ENCODE measurements at regions not wholly inside any gene's neighbourhood (a gene's known extent, or its start where the extent isn't known, plus 50 kb on each side); places are given as distances from the start of the nearest gene placed in this dataset.
A peak's percentile ranks its signal among the peaks of the same experiment; 100 is the strongest.

GRCh38 chr5:143554918-143555477 is 151.5 kb upstream of the NR3C1 start:
- DNase-seq, result peak in 2 of 3 donors; percentile 40 to 47

- DNase-seq, result peak; percentile 79 to 95 (median 93)
Observed at GRCh38 chr5:143554187-143554717, 150.8 kb upstream of the NR3C1 start.

- no peak for DNase-seq
Observed at GRCh38 chr5:143552680-143553079, 149.2 kb upstream of the NR3C1 start.

- no peak for DNase-seq
Observed at GRCh38 chr5:143551820-143552251, 148.3 kb upstream of the NR3C1 start.

GRCh38 chr5:143550986-143551630 is 147.6 kb upstream of the NR3C1 start:
- DNase-seq, result no peak

- DNase-seq, result no peak
Observed at GRCh38 chr5:143547342-143547741, 143.9 kb upstream of the NR3C1 start.

- no peak for DNase-seq
Observed at GRCh38 chr5:143546394-143546793, 142.9 kb upstream of the NR3C1 start.

- no peak for DNase-seq
Observed at GRCh38 chr5:143544606-143545005, 141.1 kb upstream of the NR3C1 start.

- no peak for DNase-seq
Observed at GRCh38 chr5:143543358-143544255, 140.1 kb upstream of the NR3C1 start.

GRCh38 chr5:143542798-143543144 is 139.3 kb upstream of the NR3C1 start:
- DNase-seq, result no peak

- DNase-seq, result no peak
Observed at GRCh38 chr5:143541943-143542797, 138.7 kb upstream of the NR3C1 start.

GRCh38 chr5:143539742-143540141 is 136.3 kb upstream of the NR3C1 start:
- no peak for DNase-seq

GRCh38 chr5:143537056-143537455 is 133.6 kb upstream of the NR3C1 start:
- DNase-seq, result no peak

GRCh38 chr5:143536364-143536763 is 132.9 kb upstream of the NR3C1 start:
- DNase-seq, result no peak

- no peak for DNase-seq
Observed at GRCh38 chr5:143534761-143535154, 131.3 kb upstream of the NR3C1 start.

GRCh38 chr5:143533978-143534760 is 130.7 kb upstream of the NR3C1 start:
- DNase-seq, result no peak

- DNase-seq, result no peak
Observed at GRCh38 chr5:143533475-143533874, 130.0 kb upstream of the NR3C1 start.

- no peak for DNase-seq
Observed at GRCh38 chr5:143527808-143528207, 124.3 kb upstream of the NR3C1 start.

- no peak for DNase-seq
Observed at GRCh38 chr5:143525176-143525575, 121.7 kb upstream of the NR3C1 start.

GRCh38 chr5:143524338-143524945 is 121.0 kb upstream of the NR3C1 start:
- DNase-seq, result peak in 2 of 3 donors; percentile 10 to 30

- no peak for DNase-seq
Observed at GRCh38 chr5:143521846-143522400, 118.4 kb upstream of the NR3C1 start.
